GM12892 (cell line): ENCODE measurements at regions not wholly inside any gene's neighbourhood (a gene's known extent, or its start where the extent isn't known, plus 50 kb on each side); places are given as distances from the start of the nearest gene placed in this dataset.
A peak's percentile ranks its signal among the peaks of the same experiment; 100 is the strongest.
"Not testable (repeated sequence)": the region's sequence is repeated elsewhere in the genome, so short reads cannot be mapped to it uniquely, and the experiment has no call there.

Experiments
- DNase-seq: peaks from one replicate; pipeline ENCODE4 v3.0.0; 2011; ENCODE audit not compliant: insufficient read length
- FAIRE-seq: peaks from 2 replicates; lab custom pipeline; 2011; peaks lifted over from hg19 to GRCh38; lab: Jason Lieb, UNC
- POLR2A ChIP-seq: IDR thresholded peaks from 2 replicates; pipeline ENCODE4 v1.6.1; 2011; ENCODE audit warnings: low read depth, low read length, control low read depth
- POLR2AphosphoS5 ChIP-seq: IDR thresholded peaks from 2 replicates; pipeline ENCODE4 v1.6.1; 2011; ENCODE audit warnings: low read depth, low read length, control low read depth
- TAF1 ChIP-seq: IDR thresholded peaks from 2 replicates; pipeline ENCODE4 v1.6.1; 2011; ENCODE audit warnings: low read depth, mild to moderate bottlenecking, control low read depth, low read length, borderline replicate concordance

DNA sequence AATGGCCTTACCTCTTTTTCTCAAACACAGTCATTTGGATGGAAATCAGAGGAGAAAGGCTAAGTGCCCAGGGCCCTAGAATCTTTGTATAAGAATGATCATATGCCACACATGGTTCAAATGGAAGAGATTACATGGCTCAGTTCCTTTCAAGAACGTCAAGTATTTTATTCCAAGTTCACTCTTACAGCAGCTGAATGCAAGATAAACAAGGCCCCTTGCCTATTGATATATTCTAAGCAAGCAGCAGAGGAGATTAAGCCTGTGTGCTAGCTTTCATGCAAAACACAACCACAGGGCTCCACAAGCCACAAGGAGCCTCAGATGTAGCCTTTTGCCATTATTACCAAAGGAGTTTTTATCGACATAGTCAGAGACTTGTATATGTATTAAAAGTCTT lies 55.3 kb upstream of the SLCO6A1 start:
- TF ChIP-seq POLR2AphosphoS5, result no peak
- no peak for TF ChIP-seq POLR2A
- TF ChIP-seq TAF1, result no peak
- DNase-seq (no peak), FAIRE-seq (no peak)

DNA sequence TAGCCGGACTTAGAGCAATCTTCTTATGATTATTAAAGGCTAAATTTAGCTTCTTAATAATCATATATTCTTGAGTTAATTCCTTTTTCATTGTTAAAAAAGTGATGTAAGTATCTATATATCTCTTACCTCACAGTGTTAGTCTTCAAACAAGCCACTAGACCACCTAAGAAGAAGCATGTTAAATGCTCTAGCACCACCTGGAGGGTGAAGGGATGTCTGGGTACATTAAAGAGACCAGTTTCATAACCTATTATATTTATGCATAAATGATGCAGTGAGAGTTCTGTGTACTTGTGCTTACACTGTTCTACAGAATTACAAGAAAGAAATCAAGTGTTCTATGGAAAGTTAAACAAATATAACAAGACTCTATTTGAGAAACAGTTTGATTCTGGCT lies 55.9 kb upstream of the SLCO6A1 start:
- no peak for TF ChIP-seq POLR2A
- TF ChIP-seq POLR2AphosphoS5, result no peak
- no peak for TF ChIP-seq TAF1
- DNase-seq, result no peak
- no peak for FAIRE-seq

- FAIRE-seq (peak; percentile 40), DNase-seq (no peak)
- no peak for TF ChIP-seq TAF1
- TF ChIP-seq POLR2A, result no peak
- no peak for TF ChIP-seq POLR2AphosphoS5
These were observed 63.3 kb upstream of the SLCO6A1 start for GRCh38 chr5:102561894-102562760.

GRCh38 chr5:102570747-102571146 lies 71.9 kb upstream of the SLCO6A1 start:
- no peak for TF ChIP-seq POLR2A
- no peak for TF ChIP-seq POLR2AphosphoS5
- TF ChIP-seq TAF1, result no peak
- DNase-seq, result no peak
- FAIRE-seq, result no peak

- TF ChIP-seq TAF1 (no peak), POLR2AphosphoS5 (no peak), POLR2A (no peak)
- DNase-seq (no peak), FAIRE-seq (no peak)
These were observed 79.6 kb upstream of the SLCO6A1 start for GRCh38 chr5:102578362-102578761.

DNA sequence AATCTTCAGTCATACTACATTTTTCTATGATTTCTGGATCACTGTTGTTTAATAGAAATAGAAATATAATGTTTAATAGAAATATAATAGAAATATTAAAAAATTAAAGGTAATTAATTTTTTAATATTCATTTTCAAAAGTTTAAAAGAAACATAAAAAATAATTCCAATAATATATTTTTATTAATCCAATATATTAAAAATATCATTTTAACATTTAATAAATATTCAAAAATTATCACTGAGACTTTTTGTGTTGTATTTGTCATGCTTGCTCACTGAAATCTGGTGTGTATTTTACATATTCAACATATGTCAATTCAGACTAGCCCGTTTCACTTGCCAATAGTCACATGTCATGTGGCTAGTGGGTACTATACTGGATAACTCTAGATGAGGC lies 80.6 kb upstream of the SLCO6A1 start:
- TF ChIP-seq TAF1 (no peak), POLR2AphosphoS5 (no peak)

GRCh38 chr5:102581011-102581410 lies 82.2 kb upstream of the SLCO6A1 start:
- no peak for DNase-seq
- no peak for TF ChIP-seq POLR2A
- no peak for TF ChIP-seq TAF1
- no peak for TF ChIP-seq POLR2AphosphoS5
- no peak for FAIRE-seq

More for the DNA sequence above, 80.6 kb upstream of the SLCO6A1 start:
- no peak for DNase-seq
- no peak for FAIRE-seq

- no peak for TF ChIP-seq TAF1
- TF ChIP-seq POLR2AphosphoS5, result no peak
- TF ChIP-seq POLR2A, result no peak
- no peak for DNase-seq
- no peak for FAIRE-seq
These were observed 83.9 kb upstream of the SLCO6A1 start for GRCh38 chr5:102582696-102583095.

DNA sequence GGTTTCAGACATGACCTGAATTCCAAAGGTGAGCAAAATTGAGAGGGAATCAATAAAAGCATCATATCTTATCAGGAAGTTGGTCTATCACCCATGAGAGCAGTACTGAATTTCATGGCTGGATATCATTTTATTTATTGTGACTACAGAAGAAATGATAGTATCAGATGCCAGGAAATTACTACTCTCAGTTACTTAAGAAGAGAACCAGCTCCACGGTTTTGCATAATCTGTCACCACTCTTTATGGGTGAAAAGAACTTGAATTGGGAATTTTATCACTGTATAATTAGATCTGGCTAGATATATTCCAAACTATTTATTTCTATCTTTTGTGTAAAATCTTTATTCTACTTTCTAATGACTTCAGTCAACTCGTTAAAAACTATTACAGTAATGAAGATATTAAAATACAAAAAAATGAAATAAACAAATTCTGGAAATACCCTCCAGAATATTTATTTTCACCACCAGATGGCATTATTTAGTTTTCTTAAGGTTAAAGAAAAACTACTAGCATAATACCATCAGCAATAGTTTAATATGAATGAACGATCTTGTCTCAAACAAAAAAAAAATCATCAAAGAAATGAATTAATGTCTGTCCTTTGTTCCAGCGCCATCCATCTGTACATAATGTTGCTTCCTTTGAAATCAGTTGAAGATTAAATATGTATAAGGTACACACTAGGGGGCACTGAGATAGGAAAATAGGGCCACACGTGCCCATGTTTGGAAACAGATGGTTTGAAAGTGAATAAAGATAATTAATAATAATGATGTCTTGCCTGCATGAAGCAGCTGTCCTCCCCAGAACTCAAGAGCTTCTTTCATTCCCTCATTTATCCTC lies 84.7 kb upstream of the SLCO6A1 start:
- no peak for TF ChIP-seq TAF1
- TF ChIP-seq POLR2A, result no peak
- no peak for TF ChIP-seq POLR2AphosphoS5
- no peak for DNase-seq
- FAIRE-seq, result peak; percentile 54

DNA sequence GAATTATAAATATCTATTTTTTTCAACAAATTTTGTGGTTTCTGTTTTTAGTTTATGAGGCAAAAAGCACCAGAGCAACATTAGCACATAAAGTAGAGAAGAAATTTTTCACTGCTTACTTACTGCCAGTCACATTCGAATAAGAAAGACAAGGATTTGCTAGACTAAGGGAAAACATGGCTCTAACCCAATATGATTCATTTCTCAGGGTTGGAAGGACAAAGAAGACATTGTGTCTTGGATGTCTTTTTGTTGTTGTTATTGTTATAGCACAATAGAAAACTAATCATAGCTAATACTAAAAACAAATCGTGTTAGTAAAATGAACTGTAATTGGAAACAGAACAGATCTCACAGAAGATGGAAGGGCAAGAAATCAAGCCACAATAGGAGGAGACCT lies 90.9 kb upstream of the SLCO6A1 start:
- TF ChIP-seq POLR2A (no peak), TAF1 (no peak), POLR2AphosphoS5 (no peak)
- DNase-seq (no peak), FAIRE-seq (no peak)

DNA sequence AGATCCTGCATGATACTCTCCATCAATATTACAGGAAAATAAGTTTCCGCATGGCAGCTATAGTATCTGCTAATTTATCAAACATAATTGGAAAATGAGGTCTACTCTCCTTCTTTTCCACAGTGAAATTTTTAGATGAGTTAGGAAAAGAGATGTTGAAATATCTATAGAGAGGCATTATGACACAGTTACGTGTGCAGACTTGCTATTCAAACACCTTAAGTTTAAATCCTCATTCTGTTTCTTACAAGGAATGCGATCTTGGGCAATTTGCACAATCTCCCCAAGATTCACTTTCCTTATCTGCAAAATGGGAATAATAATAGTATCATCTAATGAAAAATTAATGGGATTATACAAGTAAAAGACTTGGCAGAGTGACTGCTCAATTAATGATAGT lies 91.7 kb upstream of the SLCO6A1 start:
- FAIRE-seq, result no peak

DNA sequence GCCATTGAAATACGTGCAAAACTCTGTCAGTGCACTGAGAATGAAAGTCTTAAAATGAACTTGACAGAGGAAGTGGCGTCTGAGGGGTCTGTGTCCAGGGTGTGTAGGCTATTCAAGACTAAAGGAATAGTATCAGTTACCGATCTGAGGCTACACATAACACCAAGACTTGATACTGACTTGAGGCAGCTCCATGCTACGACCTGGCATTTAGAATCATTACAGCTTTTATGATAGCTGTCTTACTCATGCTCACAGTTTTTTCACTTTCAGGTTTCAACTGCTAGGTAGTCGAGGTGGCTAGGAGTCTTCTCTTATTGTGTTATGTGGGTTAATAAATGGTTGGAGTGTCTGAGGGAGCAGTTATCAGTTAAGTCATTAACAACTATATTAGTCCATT lies 92.8 kb upstream of the SLCO6A1 start:
- TF ChIP-seq TAF1 (no peak), POLR2A (no peak), POLR2AphosphoS5 (no peak)
- no peak for FAIRE-seq
- DNase-seq, result no peak

More for the DNA sequence above, 91.7 kb upstream of the SLCO6A1 start:
- no peak for DNase-seq
- TF ChIP-seq POLR2AphosphoS5 (no peak), TAF1 (no peak)

DNA sequence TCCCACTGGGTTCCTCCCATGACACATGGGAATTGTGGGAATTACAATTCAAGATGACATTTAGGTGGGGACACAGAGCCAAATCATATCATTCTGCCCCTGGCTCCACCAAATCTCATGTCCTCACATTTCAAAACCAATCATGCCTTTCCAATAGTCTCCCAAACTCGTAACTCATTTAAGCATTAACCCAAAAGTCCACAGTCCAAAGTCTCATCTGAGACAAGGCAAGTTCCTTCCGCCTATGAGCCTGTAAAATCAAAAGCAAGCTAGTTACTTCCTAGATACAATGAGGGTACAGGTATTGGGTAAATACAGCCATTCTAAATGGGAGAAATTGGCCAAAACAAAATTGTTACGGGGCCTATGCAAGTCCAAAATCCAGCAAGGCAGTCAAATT lies 93.8 kb upstream of the SLCO6A1 start:
- DNase-seq, result not testable (repeated sequence)

More for the DNA sequence above, 93.8 kb upstream of the SLCO6A1 start:
- FAIRE-seq, result not testable (repeated sequence)
